Posterior vena cava (tissue), 2 donors: ENCODE measurements at regions not wholly inside any gene's neighbourhood (a gene's known extent, or its start where the extent isn't known, plus 50 kb on each side); places are given as distances from the start of the nearest gene placed in this dataset.
"Not testable (repeated sequence)": the region's sequence is repeated elsewhere in the genome, so short reads cannot be mapped to it uniquely, and the experiment has no call there.

ENCODE experiments used
- DNase-seq: peaks from one replicate; pipeline ENCODE4 v3.0.0-alpha.2; 2020; ENCODE audit warnings: low spot score
- intact Hi-C, 2 donors: fragments of 100-400 bp; cut with DNase I; formaldehyde crosslinking; loops; one replicate each; pipeline versions ENCODE4 v1.14.1 to v1.14.2; 2022 to 2023
- donor health status: DM: yes; HTN: yes; CAD: no.
- donor health status: DM: yes; HTN: yes; CAD: no.

DNA sequence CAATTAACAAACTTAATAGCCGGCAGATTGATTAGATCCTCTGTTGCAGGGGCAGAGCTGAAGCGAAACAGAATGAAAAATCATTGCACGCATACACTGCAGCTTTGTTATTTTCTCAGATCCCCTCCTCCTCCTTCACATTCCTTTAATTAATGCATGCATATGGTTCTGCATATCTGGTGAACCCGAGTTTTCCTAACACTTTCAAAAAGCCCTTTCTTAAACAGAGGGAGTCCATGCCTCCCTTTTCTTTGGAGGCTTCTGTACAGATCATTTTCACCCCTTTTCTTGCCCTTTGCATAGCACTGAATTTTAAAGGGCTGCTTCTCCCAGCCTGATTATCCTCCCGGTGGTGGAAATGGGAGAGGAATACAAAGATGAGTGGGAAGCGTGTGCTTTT, 136.6 kb upstream of the TBCA start:
- intact Hi-C loops, result no loop called here
- no peak for DNase-seq

DNA sequence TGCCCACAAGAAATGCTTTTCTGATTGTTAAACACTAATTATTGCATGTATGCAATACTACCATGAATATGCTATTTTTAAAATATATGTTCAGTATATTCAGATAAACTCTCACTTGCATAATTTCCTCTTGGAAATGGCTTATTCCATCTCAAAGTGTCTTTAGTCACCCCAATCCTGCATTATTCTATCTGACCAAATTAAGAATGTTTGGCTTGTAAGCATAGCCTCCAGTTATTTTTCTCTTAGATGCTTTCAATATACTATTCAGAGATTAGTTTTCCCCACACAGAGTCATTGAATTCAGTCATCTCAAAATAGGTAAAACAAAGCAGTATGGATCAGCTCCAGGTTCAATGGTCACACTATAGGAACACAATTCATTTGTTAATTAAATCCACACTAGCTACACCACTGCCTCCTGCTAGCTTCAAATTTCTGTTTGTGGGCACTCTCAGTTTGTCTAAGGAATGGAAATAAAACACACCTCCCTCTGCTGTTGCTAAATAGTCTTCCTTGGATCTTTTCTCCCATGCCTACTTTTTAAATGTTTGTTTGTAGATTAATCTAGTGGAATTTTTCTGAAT, 134.6 kb upstream of the TBCA start:
- DNase-seq, result no peak
- intact Hi-C loops, result no loop called here

DNA sequence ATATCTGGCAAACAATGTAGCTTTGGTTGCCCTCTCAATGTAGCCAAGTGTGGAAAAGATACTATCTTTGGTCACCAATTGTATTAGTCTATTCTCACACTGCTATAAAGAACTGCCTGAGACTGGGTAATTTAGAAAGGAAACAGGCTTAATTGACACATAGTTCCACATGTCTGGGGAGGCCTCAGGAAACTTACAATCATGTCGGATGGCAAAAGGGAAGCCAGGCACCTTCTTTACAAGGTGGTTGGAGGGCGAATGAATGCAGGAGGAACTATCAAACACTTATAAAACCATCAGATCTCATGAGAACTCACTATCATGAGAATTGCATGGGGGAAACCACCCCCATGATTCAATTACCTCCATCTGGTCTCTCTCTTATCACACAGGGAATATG, 133.1 kb upstream of the TBCA start:
- DNase-seq, result no peak
- intact Hi-C loops, result no loop called here

DNA sequence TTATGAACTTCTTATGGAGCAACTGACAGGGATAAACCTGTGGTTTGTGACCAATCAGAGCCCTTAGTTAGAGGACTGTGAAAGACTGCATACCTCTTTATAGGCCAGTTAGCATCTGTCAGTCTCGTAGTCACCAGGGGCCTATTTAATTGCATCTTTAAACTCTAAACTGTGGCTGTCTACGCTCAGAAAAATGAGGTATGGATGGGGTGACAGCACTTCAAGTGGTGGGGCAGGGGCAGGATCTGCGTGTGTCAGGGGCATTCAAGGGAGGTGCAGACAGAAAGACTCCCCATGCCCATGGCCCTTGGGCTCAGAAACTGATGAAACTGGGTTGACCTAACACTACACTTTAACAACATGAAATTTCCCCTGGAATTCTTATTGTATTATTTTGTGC, 132.6 kb upstream of the TBCA start:
- no peak for DNase-seq
- intact Hi-C loops, result no loop called here

DNA sequence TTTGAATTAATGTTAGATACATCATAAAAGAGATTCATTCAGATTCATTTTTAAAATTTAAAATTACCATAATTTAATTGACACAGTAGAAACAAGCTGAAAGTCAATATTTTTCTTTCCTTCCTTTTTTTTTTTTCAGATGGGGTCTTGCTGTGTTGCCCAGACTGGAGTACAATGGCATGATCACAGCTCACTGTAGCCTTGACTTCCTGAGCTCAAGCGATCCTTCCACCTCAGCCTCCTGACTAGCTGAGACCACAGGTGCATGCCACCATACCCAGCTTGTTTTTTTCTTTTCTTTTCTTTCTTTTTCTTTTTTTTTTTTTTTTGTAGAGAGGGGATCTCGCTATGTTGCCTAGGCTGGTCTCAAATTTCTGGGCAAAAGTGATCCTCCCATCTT, 131.6 kb upstream of the TBCA start:
- DNase-seq, result no peak
- intact Hi-C loops, result no loop called here

DNA sequence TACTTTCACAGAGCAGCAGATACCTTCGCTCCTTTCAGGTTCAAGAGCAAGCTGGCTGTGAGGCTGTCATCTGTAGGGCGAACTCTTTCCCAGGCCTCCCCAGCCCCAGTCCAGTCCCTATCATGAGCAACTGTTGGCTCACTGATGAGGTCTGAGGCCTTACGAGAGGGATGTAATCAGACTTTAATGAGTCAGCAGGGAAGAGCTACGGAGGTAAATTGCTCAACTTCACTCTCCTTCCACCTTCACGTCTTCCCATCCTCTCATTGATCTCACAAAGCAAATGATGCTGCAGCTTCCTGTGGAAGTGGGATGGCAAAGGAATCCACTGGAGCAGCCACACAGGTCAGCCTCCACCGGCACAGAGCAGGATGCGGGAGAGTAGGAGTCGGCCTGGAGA, 130.7 kb upstream of the TBCA start:
- intact Hi-C loops, result no loop called here
- DNase-seq, result no peak

DNA sequence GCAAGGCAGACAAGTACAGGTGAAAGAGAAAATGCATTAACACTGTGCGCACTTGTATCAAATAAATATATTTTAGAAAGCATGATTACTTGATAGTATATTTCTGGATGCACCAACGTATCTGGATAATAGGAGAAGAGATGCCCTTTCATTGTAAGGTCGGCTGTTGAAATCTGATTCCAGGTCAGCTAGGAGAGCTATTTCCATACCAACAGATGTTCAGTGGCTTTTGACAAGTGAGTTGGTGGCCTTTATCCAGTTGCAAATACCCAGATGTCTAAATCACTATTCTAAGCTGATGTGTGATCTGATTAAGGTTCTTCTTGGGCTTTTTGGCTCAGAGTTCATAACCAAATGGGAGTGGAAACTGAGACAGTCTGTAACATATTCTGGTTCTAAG, 128.2 kb upstream of the TBCA start:
- DNase-seq, result no peak
- intact Hi-C loops, result no loop called here

DNA sequence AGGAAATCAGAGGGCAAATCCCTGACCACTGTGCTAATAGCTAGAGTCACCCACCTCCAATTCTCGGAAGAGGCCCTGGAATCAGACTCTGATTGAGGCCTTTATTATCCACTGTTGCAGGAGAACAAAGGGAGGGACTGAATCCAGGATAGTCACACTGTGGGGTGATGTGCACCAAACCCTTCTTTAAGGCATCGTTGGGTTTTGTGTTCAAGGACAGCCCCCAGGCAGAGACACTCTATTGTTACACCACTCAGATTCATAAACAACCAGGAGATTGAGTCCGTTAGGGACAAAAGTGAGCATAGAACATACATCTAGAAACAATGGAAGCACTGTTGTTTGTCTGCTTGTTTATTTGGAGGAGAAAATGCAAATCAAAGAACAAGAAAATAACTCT, 124.6 kb upstream of the TBCA start:
- no peak for DNase-seq
- intact Hi-C loops, result no loop called here

DNA sequence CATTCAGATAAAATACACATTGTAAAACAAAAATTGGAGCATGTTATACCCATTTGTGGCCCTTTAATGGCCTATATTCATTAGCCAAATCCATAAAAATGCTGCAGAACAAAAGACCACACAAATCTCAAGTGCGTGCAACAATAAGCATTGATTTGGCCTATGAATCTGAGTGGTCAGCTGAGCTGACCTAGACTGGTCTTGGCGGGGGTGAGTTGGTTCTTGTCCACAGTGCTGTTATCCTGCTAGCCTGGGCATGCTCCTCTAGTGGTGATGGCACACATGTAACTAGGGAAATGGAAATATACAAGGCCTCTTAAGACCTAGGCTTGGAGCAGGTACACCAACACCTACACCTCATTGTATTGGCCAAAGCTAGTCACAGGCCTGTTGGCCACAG, 122.2 kb upstream of the TBCA start:
- no peak for DNase-seq
- intact Hi-C loops, result no loop called here

DNA sequence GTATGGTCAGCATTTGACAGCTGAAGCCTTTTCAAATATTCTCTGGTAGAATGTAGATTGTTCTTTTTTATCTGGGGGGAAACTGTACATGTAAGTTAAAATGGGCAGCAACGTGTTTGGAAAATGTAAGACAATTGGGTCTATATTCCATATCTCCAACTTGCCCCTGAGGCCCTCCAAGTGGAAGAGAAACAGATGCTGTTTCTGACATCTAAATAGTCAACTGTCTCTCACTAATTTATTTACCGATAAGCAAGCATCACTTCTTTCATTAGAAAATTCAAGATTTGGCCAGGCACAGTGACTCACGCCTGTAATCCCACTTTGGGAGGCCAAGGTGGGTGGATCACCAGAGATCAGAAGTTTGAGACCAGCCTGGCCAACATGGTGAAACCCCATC, 120.2 kb upstream of the TBCA start:
- intact Hi-C loops, result no loop called here
- no peak for DNase-seq

DNA sequence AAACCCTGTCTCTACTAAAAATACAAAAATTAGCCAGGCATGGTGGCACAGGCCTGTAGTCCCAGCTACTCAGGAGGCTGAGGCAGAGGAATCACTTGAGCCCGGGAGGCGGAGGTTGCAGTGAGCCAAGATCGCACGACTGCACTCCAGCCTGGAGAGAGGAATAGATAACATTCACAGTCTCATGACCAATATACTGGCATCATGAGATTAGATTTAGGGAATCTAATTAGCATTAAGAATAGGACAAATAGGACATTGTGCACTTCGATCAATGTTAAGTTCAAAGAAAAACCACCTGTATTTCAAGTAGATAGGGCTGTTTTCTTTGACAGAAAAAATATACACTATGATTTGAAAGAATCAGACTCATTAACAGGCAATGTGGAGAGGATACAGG, 118.0 kb upstream of the TBCA start:
- DNase-seq, intact Hi-C loops: not testable (repeated sequence)

DNA sequence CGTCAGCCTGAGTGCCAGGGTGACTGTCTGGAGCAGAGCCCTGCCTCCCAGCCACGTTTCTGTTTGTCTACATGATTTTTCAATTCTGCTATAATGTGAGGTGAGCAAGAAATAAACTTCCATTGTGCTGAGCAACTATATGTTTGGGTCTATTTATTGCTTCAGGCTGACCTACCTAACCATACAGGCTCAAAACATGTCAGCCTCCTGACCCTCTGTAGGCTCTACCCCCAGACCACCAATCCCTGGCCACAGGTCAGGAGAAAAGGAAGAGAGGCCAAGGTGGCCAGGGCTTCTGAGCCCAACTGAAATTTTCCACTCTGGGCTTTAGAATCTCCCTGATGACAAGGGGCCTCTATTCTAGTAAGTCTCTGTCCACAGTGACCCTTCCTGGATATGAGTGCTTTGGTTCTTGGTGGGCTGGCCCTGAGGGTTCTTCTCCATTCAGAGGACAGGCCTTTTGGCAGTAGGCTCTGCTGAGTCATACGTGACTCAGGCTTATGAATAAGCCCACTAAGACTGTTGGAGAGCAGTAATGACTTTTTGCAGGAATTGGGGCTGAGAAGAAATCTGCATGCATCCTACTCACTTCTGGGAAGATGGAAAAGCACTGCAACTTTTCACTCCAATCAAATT, 117.2 kb upstream of the TBCA start:
- intact Hi-C loops, result no loop called here
- DNase-seq, result peak; percentile 83

DNA sequence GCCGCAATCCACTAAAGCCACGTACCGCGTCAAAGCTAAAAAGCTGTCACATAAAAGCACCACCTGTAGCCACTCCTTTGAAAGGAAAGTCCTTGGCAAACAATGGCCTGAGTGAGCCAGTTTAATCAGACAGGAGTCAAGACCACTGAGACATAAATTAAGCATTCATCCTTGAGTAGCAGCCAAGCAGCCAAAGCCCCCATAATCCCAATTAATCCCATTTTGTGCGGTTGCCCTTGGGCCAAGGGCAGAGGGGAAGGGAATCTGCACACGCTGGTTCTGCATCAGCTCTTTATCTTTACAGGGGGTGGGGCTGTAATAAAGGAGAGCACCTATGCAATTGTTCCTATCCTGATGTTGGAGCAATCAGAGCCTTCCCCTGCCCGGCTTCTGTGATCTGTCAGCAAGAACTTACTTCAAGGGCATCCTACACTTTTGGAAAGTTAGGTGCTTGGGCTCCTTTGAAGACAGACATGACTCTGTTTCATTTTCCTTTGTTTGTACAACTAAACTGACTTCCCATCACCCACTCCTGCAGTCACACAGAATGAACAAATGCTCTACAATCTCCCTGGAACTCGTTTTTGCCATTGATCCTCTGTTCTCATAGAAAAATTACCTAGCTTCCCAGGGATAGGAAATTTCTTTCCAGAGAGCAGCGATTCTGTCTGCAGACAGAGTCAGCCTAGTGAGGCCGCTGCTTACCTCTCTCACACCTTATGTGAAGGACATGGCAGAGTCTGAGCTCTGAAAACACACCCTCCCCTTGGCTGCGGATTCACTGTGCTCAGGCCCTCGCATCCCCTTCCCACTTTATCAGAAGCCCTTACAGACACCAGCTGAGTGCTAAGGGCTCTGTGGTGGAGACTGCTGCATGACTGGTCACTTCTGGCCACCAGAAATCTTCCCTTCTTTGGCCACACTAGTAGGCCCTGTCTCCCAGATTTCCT, 116.2 kb upstream of the TBCA start:
- intact Hi-C loops, result no loop called here
- DNase-seq, result no peak

DNA sequence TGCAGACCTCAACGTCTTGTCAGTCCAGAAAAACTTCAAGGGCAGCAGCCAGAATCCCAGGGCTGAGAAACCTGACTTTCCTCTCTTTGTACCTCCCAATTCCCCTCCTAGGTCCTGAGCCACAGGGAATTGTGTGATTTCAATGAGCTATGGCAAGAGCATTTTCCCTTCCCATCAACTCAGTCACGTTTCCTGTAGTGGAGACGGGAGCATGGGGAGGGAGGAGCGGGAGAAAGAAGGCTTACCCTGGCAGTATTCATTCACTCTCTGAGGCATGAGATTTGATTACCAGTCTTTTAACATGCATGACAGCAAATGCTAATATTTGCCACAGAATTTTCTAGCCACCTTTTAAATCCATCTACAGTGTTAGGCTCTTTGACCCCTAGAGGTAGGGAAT, 109.4 kb upstream of the TBCA start:
- no peak for DNase-seq
- intact Hi-C loops, result no loop called here

DNA sequence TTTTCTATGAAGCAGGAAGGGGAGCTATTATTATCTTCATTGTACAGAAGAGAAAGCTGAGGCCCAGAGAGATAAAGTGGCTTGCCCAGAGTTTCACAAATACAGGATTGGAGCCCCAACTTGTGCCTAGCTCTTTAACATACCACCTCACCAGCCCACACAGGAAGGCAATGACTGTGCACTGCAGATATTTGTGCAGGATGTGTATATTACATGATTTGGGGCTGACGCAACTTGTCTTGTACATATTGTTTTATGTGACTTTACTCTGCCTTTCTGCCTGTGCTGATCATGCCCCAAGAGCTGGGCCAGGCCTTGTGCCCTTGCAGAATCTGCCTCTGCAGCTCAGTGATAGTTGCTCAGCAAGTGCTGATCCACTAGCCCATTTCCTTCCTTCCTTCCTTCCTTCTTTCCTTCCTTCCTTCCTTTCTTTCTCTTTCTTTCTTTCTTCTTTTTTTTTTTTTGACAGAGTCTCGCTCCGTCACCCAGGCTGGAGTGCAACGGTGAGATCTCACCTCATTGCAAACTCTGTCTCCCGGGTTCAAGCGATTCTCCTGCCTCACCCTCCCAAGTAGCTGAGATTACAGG, 106.6 kb upstream of the TBCA start:
- intact Hi-C loops, result loop anchor here in 1 of 2 donors (1.0 kb wide), 1 partner anchor 17 kb away; no protein-coding TSS in a partner anchor
- DNase-seq, result no peak

DNA sequence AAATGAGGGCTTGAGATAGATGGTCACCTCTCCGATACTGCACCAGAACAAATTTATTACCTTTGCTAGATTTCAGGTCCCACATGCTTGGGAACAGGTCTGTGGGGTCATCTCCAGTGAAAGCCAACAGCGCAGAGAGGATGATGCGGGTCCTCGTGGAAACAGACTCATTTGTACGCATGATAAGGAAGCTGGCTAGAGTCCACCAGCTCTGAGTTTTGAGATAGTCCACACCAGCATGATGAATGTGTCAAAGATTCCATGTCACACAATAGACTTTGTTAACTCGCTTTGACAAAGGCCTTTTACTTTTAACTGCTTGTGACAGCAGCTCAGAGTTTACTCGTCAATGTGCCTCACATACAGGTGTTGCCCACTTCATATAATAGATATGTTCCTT, 105.4 kb upstream of the TBCA start:
- intact Hi-C loops, result no loop called here
- DNase-seq, result no peak

DNA sequence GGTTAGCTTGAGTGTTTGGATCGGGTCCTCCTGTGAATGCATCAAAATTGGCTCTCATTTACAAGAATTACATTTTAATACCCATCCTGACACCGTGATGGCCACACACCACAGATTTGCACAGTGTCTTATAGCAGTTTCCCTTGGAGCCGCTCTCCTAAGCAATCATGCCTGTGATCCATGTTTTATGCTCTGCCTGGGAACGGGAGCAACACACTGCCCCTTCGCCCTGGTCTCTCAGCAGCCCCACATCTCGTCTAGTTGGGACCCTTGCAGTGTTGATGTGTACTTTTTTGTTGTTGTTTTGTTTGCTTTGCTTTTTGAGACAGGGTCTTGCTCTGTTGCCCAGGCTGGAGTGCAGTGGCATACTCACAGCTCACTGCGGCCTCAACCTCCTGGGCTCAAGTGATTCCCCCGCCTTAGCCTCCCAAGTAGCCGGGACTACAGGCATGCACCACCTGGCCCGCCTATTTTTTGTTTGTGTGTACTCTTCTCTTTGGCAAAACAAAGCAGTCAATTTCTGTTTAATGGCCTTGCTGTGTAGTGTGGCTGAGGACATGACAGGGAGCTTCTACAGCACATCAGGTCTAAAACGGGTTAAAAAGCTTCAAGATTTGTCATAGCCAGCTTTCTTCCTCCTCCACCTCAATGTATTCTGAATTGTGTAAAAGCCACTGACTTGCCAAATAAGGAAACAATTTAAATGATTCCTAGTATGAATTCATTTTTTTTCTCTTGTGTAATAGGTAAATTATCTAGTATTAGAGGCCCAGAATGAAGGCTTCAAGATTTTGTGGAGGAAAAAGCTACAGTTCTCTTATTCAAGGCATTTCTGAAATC, 101.6 kb upstream of the TBCA start:
- intact Hi-C loops, result no loop called here

DNA sequence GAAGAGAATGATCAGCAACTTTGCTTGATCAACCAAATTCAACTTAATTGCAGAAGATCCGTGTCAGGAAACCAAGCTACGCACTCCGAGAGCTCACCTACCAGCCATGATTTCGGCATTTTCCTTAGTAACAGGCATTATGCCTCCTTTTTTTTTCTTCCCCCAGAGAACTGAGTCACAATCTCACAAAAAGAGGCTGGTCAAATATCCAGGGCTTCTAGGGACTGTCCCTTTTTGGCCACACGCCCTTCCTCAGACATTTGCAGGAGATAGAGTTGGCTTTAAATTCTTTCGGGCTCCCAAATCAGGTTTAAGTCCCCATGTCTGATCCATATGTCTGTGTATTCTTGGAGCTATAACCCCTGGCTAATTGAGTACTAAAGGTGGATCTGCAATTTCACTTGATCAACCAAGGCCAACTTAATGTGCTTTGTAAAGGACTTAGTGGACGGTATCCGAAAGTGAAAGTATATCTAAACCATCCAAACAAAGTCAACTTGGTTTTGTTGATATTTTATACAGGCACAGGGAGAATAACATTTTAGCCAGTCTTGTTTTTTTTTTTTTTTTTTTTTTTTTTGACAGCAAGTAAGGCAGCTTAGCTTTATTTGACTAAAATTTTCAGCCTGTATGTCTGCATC, 100.8 kb upstream of the TBCA start:
- no peak for DNase-seq
- intact Hi-C loops, result no loop called here

More for the DNA sequence above, 101.6 kb upstream of the TBCA start:
- no peak for DNase-seq

DNA sequence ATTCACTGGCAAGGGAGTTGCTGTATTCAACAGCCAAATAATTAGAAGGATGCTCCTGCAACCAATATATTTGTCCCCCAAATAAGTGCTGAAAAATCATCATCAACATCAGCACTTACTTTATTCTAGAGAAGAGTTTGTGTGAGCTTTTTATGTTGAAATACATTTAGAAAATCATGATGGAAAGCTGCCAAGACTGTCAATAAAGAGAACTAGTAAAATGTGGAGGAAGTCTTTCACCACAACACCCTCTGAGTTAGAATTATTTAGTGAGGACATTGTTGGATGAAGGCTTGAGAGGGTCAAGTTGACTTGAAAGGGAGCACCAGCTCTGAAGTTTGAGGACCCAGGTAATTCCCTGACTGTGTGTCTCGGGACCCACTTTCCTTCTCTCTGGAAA, 100.2 kb upstream of the TBCA start:
- intact Hi-C loops, result no loop called here
- no peak for DNase-seq
